HEK293T (cell line): ENCODE measurements at regions not wholly inside any gene's neighbourhood (a gene's known extent, or its start where the extent isn't known, plus 50 kb on each side); places are given as distances from the start of the nearest gene placed in this dataset.

Experiments
- BHLHE40 ChIP-seq: fragments of 450-650 bp; IDR thresholded peaks from 2 replicates; pipeline ENCODE4 v1.6.1; 2016; ENCODE audit warnings: mild to moderate bottlenecking, moderate library complexity, borderline replicate concordance
- FOXM1 ChIP-seq: fragments of 450-650 bp; IDR thresholded peaks from 2 replicates; pipeline ENCODE4 v1.6.1; 2017; ENCODE audit warnings: mild to moderate bottlenecking, borderline replicate concordance
- SP1 ChIP-seq: fragments of 450-650 bp; IDR thresholded peaks from 2 replicates; pipeline ENCODE4 v1.6.1; 2017

DNA sequence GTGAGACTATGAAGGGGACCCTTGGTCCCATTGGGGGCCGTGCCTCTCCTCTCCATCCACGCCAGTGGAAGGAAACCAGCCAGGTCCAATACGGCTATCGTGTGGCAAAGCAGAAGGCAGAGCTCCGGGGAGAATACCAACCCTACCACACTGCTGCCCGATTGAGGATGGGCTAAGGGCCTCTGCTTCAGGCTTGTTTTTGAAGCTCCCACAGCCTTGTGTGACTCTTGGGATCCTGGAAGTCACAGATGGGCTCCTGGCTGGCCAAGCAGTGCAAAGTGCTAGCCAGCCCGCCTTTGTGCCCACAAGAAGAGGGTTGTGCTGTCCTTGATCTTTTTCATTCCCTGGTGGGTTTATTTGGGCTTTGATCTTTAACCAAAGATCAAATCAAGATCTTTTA, 70.6 kb upstream of the ID2 start:
- TF ChIP-seq SP1 (no peak), FOXM1 (no peak), BHLHE40 (no peak)
